Aorta (tissue), 5 donors: ENCODE measurements at regions not wholly inside any gene's neighbourhood (a gene's known extent, or its start where the extent isn't known, plus 50 kb on each side); places are given as distances from the start of the nearest gene placed in this dataset.

ENCODE experiments used
- ATAC-seq: fragments of 200-7000 bp; cut with Tn5 transposase; one replicate; pipeline ENCODE4 v1.9.1; 2022; ENCODE audit warnings: moderate library complexity; ENCODE audit not compliant: low FRiP score
- DNase-seq, 2 donors: peaks; one replicate each; pipeline ENCODE4 v3.0.0-alpha.2; 2020
- H3K27ac ChIP-seq, 2 donors: one replicate each; pipeline ENCODE4 v1.5.1; 2013; ENCODE audit warnings: low read length in 2 of 2, mild to moderate bottlenecking in 2 of 2, moderate library complexity in 2 of 2, control low read depth in 1 of 2, inconsistent platforms in 1 of 2, low read depth in 1 of 2
- H3K27me3 ChIP-seq, 2 donors: one replicate each; pipeline ENCODE4 v1.6.1; 2013; ENCODE audit warnings: control low read depth in 1 of 2, low read length in 1 of 2, mild to moderate bottlenecking in 1 of 2, moderate library complexity in 1 of 2; ENCODE audit not compliant: insufficient read depth in 2 of 2, control insufficient read depth in 1 of 2
- H3K36me3 ChIP-seq, 2 donors: one replicate each; pipeline ENCODE4 v1.6.1; 2013; ENCODE audit warnings: control low read depth in 1 of 2, low read length in 1 of 2, mild to moderate bottlenecking in 1 of 2; ENCODE audit not compliant: insufficient read depth in 2 of 2, control insufficient read depth in 1 of 2
- H3K4me1 ChIP-seq, 2 donors: one replicate each; pipeline ENCODE4 v1.6.1; 2013; ENCODE audit warnings: low read length in 2 of 2, control low read depth in 1 of 2, mild to moderate bottlenecking in 1 of 2, moderate library complexity in 1 of 2; ENCODE audit not compliant: insufficient read depth in 2 of 2, control insufficient read depth in 1 of 2
- H3K4me3 ChIP-seq, 2 donors: one replicate each; pipeline ENCODE4 v1.5.1; 2013; ENCODE audit warnings: low read length in 2 of 2, control low read depth in 1 of 2, mild to moderate bottlenecking in 1 of 2
- H3K9me3 ChIP-seq: one replicate; pipeline ENCODE4 v1.6.1; 2013; ENCODE audit warnings: mild to moderate bottlenecking, low read length; ENCODE audit not compliant: control insufficient read depth
- WGBS, 2 donors: extraction: QIAGEN DNeasy Blood & Tissue Kit; methylation state at CpG; one replicate each; pipeline ENCODE4 v1.1.7; 2013; 5-methylcytosine and 5-hydroxymethylcytosine counted together
- intact Hi-C, 2 donors: fragments of 100-400 bp; cut with DNase I; formaldehyde crosslinking; loops; one replicate each; pipeline versions ENCODE4 v1.14.2 to v1.15.0; 2022
- donor health status: healthy with polysubstance abuse.
- donor health status: Bipolar disorder and iron deficiency.
- donor health status: DM: no; HTN: no; CAD: no.
- donor health status: DM: no; HTN: no; CAD: no.
- donor health status: DM: yes; HTN: yes; CAD: no.

DNA sequence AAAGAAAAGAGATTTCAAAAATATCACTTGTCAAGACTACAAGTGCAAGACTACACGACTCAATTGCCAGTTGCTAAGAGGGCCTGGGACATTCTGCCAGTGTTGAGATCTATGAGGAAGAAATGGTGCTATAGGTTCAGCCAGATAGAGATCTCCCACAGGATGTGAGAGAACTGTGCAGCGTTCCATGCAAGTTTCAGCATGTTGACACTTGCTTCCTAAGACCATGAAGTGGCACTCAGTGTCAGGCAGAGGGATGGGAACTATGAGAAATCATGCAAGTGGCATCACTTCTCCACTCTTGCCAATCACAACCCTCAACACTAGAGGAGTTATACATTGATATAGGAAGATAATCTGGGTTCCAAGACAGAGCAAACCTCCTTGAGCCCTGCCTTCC lies 210.3 kb downstream of the CHRM2 start:
- intact Hi-C loops: no loop called here
- WGBS, 2 donors: 76 to 85% methylated on average over 2 of the region's 2 CpGs

DNA sequence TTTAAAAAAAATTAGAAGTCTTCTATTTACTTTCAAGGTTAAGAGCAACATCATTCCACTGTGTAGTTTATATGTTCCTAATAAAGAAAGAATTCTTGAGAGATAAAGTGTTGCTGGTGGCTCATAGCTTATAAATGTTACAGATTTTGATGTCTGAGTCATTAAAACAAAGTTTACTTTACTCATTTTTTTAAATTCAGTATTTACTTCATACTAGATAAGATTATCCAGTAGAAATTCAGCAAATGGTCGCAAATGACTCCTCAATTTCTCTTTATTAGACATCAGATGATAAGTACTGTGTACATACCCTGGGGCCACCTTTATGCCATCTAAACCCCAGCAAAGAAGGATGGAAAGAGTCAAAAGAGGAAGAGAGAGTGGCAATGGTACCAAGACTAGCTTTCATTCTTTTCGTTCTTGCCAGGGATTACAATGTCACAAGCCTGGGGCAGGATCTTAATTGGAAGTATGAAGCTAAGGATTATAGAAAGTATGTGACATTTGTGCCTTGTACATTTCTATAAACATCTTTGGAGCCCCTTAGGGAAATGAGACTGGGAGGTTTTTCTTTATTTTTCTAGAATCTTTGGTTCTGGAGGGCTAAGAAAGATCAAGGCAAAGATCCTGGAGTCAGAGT lies 206.1 kb downstream of the CHRM2 start:
- no peak for DNase-seq
- no peaks in the 10 kb centered on the region for H3K4me1 ChIP-seq
- H3K9me3 ChIP-seq: no peaks in the 10 kb centered on the region
- WGBS, 2 donors: 55% methylated on average over 2 of the region's 2 CpGs
- H3K27me3 ChIP-seq: no peaks in the 10 kb centered on the region
- H3K27ac ChIP-seq: no peak overlapping the region
- intact Hi-C loops: no loop called here
- no peak overlapping the region for H3K4me3 ChIP-seq
- H3K36me3 ChIP-seq: no peaks in the 10 kb centered on the region
- no peak for ATAC-seq

More for the DNA sequence above, 210.3 kb downstream of the CHRM2 start:
- no peak overlapping the region for H3K27ac ChIP-seq
- H3K36me3 ChIP-seq: no peaks in the 10 kb centered on the region
- no peaks in the 10 kb centered on the region for H3K27me3 ChIP-seq
- ATAC-seq (no peak), DNase-seq (no peak)
- no peak overlapping the region for H3K4me3 ChIP-seq
- H3K4me1 ChIP-seq: no peaks in the 10 kb centered on the region
- no peaks in the 10 kb centered on the region for H3K9me3 ChIP-seq

- ATAC-seq: no peak
- Histone ChIP-seq H3K4me1 (no peaks in the 10 kb centered on the region), H3K36me3 (no peaks in the 10 kb centered on the region), H3K4me3 (no peak overlapping the region), H3K27ac (no peak overlapping the region), H3K9me3 (no peaks in the 10 kb centered on the region), H3K27me3 (no peaks in the 10 kb centered on the region)
- DNase-seq: no peak
- intact Hi-C loops: no loop called here
- 95 to 96% methylated on average over 3 of the region's 3 CpGs for WGBS, 2 donors
These were observed 205.3 kb downstream of the CHRM2 start for GRCh38 chr7:137073571-137074325.
